Gastroesophageal sphincter (tissue), 3 donors: ENCODE measurements at regions not wholly inside any gene's neighbourhood (a gene's known extent, or its start where the extent isn't known, plus 50 kb on each side); places are given as distances from the start of the nearest gene placed in this dataset.

Experiments
- EP300 ChIP-seq: sonication (generic); formaldehyde crosslinking; IDR thresholded peaks from one replicate; pipeline ENCODE4 v1.6.1; 2017; ENCODE audit warnings: antibody characterized with exemption, mild to moderate bottlenecking
- POLR2A ChIP-seq, 2 donors: fragments of 450-650 bp; IDR thresholded peaks; one replicate each; pipeline ENCODE4 v1.6.1; 2017; ENCODE audit warnings: antibody characterized with exemption in 2 of 2, mild to moderate bottlenecking in 2 of 2, moderate library complexity in 1 of 2
- POLR2AphosphoS5 ChIP-seq: sonication (generic); formaldehyde crosslinking; IDR thresholded peaks from one replicate; pipeline ENCODE4 v1.6.1; 2017; ENCODE audit warnings: antibody characterized with exemption
- TF ChIP-seq, protein P1 (sequence below), 4 experiments: fragments of 200-600 bp in 2 of 4; fragments of 450-650 bp in 2 of 4; sonication (generic) in 1 of 4; IDR thresholded peaks; one replicate each; pipeline ENCODE4 v1.5.1; 2017 to 2019; ENCODE audit warnings: antibody characterized with exemption in 4 of 4, mild to moderate bottlenecking in 2 of 4, moderate library complexity in 2 of 4

GRCh38 chr6:6925391-6926164, 182.2 kb upstream of the RREB1 start:
- TF ChIP-seq, protein P1, sequence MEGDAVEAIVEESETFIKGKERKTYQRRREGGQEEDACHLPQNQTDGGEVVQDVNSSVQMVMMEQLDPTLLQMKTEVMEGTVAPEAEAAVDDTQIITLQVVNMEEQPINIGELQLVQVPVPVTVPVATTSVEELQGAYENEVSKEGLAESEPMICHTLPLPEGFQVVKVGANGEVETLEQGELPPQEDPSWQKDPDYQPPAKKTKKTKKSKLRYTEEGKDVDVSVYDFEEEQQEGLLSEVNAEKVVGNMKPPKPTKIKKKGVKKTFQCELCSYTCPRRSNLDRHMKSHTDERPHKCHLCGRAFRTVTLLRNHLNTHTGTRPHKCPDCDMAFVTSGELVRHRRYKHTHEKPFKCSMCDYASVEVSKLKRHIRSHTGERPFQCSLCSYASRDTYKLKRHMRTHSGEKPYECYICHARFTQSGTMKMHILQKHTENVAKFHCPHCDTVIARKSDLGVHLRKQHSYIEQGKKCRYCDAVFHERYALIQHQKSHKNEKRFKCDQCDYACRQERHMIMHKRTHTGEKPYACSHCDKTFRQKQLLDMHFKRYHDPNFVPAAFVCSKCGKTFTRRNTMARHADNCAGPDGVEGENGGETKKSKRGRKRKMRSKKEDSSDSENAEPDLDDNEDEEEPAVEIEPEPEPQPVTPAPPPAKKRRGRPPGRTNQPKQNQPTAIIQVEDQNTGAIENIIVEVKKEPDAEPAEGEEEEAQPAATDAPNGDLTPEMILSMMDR (IDR thresholded peaks at IDR 0.05) = no peak
- no peak for TF ChIP-seq EP300
- no peak for TF ChIP-seq POLR2A (IDR thresholded peaks at IDR 0.05)
- TF ChIP-seq POLR2AphosphoS5 = no peak
